Cerebellar cortex (tissue), 1 donor: ENCODE measurements at regions not wholly inside any gene's neighbourhood (a gene's known extent, or its start where the extent isn't known, plus 50 kb on each side); places are given as distances from the start of the nearest gene placed in this dataset.
"Not testable (repeated sequence)": the region's sequence is repeated elsewhere in the genome, so short reads cannot be mapped to it uniquely, and the experiment has no call there.

Experiments
- DNase-seq: peaks from one replicate; pipeline ENCODE4 v3.0.0-alpha.2; 2015; ENCODE audit warnings: low spot score

DNA sequence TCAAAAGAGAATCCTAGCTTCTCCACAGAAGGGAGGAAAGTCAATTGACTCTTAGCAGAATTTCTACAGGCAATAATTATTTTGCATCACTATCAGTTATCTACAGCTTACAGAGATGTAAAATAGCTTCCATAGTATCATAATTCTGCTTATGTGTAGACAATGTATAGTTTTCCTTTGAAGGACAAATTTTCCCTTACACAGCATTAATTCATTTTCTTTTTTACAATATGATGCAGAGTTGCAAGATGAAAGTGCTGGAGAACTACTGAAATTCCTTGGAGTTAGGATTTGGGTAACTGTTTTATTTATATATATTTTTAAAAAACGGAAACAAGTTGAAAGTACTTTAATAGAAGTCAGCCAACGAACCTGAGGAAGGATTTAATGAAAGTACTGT lies 111.0 kb upstream of the CPHXL start:
- no peak for DNase-seq

DNA sequence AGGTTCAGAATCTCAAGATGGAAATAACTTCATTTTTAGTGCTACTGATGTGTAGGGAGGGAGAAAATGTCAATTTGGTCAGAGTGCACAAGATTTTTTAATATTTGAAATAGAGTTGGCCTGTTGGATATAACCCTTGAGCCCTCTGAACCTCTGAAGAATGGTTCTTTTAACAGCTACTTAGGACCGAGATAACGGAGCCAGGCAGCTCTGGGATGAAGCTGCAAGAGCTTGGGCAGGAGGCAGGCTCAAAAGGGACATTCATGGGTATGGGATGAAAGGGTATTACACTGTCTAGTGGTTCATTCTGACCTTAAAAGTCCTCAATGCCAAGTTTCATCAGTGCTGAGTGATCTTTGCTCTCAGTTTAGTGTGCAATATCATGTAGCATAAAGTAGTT lies 111.4 kb upstream of the CPHXL start:
- no peak for DNase-seq

DNA sequence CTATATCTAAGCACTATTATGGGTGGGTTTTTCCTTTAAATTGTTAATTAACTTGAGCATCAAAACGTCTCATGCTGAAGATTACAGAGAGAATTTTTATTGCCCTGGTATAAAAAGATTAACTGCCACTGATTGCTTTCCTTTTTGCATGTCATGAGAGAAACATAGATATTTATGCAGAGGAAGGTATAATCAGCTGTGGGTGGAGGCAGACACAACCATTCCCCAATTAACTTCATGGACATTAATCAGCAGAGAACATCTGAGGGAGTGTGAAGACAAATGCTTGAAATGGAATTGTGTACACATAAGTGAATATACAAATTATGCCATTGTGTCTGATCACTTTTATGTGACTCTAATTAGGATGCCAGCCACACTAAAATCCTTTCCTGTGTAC lies 115.2 kb upstream of the CPHXL start:
- no peak for DNase-seq

DNA sequence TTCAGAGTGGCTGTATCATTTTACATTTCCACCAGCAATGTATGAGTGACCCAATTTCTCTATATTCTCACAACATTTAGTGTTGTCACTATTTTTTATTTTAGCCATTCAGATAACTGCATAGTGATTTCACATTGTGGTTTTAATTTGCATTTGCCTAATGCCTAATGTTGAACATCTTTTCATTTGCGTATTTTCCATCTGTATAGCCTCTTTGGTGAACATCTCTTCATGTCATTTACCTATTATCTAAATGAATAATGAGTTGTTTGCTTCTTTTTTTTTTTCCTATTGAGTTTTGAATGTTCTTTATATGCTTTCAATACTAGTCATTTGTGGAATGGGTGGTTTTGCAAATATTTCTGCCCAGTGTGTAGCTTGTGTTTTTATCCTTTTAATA lies 120.9 kb upstream of the CPHXL start:
- no peak for DNase-seq

DNA sequence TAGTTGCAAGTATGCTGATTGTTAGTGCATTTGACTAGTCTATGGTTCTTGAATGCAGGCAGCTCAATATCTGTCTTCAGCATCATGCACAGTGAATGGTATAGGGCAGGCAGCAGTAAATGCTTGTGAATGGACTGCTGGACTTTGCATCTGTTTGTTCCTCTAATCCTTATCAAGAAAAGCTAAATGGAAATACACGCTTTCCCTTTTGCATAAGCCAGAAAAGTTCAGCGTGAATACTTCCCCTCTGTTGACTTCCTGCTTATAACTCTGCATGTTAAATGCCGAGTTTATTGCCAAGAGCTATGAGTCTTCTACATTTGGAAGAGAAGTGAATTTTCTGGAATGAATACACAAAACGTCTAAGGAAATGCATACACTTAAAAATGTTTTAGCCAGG lies 127.9 kb upstream of the CPHXL start:
- no peak for DNase-seq

DNA sequence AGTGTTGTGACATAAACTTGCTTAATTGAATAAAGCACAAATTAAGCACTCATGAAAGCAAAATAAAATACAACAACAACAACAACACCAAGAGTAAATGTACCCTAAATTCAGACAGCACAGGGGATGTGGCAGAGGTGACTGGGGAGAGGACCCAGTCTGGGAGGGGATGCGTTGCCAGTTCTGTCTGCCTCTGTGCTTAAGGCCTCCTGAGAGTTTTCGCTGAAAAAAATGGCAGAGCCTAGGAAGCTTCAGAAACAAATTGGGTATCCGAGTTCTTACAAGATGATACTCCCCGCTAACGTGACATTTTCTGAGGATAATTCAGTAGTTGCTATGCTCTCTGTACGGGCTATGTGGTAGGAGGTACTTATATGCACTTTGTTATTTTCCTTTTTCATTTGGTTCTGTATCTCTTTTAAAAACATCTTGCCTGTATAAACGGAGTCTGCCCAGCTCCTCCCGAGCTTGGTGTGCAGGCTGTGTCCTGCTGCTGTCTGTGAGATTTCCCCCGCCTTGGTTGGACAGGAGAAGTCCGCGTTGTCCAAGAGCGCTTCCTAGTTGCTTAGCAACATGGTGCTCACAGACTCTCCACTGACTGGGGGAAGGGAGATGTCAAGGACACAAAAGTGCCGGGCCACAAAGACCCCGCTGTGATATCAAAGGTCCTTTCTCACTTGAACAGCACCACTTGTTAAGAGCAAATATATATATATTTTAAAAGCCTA lies 134.2 kb upstream of the CPHXL start:
- peak; percentile 77 for DNase-seq

DNA sequence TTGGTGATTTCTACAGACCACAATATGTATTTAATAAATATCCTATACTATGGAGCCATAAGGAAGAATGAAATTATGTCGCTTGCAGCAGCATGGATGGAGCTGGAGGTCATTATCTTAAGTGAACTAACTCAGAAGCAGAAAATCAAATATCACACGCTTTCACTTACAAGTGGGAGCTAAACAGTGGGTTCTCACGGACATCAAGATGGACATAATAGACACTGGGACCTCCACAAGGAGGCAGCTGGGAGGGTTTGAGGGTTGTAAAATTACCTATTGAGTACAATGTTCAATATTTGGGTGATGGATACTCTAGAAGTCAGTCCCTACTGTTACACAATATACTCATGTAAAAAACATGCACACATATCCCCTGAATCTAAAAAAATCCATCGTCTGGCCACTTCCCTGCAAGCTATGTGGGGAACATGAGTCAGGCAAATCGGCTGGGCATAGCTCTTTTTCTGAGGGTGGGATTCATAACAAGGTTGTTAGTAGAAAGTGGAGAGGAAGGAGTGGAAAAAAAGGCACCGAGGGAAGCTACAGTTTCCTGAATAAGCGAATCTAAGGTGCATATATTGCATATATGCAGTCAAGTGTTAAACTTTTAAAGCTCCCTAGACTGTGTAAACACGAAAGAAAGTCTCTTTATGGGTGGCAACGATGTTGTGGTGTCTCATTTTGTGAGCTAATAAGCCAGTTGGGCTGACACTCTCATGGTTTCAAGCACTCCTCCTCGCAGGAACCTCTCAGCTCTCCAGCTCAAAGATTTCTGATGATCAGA lies 135.2 kb upstream of the CPHXL start:
- no peak for DNase-seq

DNA sequence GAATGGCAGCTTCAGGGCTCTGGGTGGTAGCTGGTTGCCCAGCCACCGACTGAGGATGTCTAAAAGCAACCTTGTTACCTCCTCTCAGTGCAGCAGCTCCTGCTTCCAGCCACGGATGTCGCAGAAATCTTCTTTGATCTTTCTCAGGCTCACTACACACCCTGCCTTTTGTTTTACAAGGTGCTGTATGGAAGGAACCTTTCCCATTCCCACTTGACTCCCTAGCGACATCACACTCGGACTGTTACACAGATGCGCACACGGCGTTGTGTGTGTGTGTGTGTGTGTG lies 135.8 kb upstream of the CPHXL start:
- no peak for DNase-seq

DNA sequence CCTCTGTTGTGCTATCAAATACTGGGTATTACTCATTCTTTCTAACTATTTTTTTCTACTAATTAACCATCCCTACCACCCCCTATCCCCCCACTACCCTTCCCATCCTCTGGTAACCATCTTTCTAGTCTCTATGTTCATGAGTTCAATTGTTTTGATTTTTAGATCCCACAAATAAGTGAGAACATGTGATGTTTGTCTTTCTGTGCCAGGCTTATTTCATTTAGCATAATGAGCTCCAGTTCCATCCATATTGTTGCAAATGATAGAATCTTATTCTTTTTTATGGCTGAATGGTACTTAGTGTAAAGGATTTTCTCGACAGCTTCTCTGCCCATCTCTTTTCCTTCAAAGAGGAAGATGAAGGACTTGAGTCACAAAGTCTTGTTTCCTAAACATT lies 138.0 kb upstream of the CPHXL start:
- DNase-seq = no peak

DNA sequence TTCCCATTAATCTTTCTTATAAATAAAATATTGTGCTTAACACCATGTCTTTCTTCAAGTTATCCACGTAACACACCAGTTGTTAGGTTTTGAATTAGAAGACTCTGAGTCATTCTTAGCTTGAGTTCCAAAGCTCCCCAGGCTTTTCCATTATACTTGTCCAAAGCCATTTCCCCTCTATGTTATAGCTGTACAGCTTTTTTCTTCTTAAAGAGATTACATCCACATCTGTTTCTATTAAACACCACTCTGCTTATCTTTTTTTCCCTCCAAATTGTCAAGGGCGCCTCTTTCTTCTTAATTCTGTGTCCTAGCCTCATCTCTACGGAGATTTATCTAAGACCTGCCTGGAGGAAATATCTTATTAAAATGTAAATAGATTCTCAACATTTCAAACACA lies 139.4 kb upstream of the CPHXL start:
- DNase-seq = no peak

DNA sequence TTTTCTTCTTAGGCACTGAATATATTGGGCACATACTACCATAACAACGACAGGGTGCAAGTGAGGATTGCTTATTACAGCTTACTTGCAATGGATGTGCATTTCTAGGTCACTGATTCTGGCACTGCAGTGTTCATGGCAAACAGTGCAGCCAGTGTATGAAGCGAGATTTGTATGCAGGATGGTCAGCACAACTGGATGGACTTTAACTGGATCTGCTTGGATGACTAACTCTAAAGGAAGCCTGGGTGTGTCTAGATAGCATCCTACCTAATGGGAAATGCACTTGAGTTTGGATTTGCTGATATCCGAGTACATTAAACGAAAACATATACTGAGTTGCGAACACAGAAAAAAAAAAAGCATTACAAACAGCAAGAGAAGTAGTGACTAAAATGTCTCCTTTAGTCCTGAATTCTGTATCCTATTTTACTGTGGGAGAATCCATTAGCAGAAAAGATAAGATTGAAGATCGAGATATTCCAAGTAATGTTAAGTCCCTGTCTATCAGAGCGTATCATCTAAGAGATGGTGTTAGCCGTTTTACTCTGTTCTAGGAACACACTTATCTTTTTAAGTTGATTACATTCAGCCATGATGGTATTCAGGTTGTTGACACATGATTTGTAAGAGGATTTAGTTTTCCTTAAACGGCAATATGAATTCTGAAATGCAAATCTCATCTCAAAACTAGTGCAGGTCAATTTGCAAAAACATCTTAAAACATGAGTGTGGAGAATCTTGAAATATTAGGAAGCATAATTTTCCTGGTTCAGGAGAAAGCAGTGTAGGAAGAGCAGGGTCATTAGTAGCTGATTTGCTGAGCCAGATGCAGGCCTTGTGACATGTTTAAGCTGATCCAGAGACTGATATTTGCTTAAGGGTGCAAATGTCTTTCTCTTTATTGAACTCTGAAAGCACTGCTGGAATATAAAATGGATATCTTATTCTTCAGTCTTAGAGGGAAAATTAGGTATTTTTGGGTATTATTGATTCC lies 142.6 kb upstream of the CPHXL start:
- DNase-seq = no peak

DNA sequence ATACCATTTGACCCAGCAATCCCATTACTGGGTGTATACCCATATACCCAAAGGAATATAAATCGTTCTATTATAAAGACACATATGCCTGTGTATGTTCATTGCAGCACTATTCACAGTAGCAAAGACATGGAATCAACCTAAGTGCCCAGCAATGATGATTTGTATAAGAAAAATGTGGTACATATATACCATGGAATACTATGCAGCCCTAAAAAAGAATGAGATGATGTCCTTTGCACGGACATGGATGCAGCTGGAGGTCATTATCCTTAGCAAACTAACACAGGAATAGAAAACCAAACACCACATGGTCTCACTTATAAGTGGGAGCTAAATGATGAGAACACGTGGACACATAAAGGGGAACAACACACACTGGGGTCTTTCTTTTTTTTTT lies 155.0 kb upstream of the CPHXL start:
- not testable (repeated sequence) for DNase-seq

DNA sequence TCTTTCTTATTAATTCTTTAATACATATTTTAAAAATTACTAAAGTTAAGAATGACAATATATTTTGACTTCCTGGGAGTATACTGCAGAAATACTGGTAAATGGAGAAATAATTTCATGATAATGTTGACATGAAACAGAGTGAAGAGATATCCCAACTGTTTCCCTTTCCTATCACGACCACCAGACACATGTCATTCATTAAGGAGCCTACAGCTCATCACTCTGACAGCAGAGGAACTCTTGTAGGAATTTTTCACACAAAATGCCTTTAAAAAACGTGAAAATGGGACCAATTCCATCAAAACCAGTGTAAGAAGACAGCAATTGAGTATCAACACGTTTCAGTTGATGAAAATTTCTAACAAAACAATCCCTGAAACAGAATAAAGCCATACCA lies 172.9 kb upstream of the CPHXL start:
- no peak for DNase-seq

DNA sequence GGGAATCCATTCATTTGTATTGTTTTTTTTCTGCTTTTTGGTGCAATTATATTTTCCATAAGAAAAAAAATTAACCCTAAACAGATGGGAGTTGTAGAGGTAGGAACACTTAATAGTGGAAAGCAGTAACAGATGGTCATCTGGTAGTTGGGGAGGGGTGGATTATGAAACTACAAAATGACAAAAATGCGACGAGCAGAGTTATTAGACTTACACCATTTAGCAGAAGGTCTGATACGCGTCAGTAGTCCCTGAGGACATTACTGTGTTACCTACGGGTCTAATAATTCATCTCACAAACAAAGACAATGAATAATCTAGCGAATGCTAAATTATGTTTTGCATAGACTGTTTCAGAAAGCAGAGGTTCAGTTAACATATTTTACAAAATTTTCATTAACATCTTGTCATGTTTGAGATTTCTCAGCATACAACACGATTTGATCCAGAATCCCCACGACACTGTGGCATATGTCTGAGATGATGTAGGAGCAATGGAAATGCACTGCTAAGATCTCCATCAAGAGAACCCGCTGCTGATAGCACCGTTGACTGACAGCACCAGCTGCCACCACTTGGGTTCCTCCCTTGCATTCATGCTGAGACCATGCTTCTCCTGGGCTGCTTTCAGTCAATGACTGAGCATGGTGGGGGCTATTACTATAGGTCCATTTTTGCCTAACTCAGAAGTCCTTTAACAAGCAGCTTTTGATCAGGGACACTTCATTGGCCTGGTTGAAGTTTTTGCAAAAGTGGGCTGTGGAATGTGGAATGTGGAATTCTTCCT lies 182.2 kb upstream of the CPHXL start:
- DNase-seq = peak; percentile 81

DNA sequence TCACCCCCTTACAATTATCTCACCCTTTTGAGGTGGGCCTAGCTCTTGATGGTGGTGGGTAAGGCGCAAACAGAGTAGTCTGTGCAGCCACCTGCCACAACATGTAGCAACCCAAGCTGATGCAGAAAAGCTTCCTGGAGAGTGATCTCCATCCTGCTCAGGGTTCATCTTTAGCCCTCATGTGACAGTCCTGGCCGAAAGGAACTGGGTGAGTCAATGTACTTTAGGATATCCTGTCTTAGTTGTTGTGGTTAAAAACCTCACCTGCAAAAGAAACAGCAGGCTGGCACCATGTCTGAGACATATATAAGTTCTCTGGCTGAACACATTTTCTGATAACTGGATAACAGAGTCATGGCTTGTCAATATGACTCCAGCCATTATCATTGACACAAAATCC lies 183.5 kb upstream of the CPHXL start:
- no peak for DNase-seq

DNA sequence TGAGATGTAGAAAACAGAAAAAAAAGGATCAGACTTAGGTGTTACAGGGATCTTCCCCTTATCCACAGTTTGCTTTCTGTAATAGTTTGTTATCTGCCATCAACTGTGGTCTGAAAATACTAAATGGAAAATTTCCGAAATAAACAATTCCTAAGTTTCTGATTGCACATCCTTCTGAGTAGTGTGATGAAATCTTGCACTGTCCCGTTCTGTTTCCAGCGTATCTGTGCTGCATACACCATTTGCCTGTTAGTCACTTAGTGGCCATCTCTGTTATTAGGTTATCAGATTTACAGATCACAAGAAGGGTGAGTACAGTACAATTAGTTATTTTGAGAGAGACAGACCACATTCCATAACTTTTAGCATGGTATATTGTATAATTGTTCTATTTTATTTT lies 185.6 kb upstream of the CPHXL start:
- DNase-seq = no peak

DNA sequence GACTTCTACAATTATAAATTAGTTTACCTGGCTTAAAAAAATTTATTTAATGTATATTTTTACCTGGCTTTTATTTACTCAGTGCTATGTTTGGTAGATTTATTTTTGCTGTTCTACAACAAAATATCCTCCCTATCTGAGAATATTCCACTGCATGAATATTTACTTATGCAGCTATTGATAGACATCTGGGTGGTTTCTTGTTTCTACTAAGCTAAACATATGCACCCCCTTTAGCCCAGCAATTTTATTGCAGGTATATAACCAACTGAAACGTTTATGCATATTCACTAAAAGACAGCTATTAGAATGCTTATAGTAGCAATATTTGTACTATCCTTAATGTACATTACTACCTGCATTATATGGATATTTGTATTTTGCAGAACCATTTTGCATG lies 187.7 kb upstream of the CPHXL start:
- DNase-seq = no peak

DNA sequence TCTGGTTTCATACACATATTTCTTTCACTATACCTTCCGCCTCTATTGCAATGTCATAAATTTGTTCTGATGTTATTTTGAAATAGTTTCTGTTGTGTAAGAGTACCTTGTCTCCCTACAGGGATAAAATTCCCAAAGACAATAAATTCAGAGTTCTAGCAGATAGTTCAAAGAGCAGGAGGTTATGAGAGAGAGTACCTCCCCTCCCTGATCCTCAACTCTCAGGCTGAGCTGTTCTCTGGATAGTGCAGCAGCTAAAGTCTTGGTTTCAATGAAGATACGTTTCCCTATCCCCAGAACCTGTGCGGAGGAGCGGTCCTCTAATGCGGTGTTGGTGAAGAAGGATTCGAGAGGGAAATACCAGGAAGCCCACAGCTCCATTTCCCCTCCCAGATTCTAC lies 190.2 kb upstream of the CPHXL start:
- no peak for DNase-seq

DNA sequence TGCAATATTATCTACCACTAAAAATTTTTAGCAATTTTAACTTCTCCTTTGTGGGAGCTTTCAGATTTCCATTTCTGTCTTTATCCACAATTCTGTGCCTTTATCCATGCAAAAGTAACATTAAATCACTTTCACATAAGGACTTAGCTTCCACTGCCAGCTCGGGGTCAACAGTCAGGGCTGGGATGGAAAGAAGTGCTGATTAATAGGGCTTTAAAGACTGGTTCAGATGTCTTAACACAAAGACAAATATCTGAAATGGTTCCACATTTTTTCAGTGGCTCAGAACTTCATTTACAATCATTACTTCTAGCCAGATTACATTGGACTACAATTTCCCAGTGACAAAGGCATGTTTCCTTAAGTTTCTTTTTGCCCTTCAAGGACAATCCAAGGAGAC lies 191.8 kb upstream of the CPHXL start:
- DNase-seq = no peak

DNA sequence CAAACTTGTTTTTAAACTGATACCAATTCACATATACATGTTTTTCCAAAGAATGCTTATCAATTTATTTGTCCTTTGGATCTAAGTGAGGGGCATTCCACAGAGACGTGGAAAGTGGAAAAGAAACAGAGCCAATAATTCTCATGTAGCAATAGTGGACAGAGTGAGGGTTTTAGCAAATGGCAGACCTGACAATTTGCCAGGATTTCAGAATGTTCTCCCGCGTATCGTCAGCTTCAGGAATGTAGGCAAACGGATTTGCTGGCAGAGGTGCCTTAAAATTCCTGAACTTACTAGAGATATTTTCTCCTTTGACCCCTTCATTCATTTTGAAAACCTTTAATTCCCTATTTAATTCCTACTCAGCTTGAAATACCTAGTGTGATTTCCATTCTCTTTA lies 193.4 kb upstream of the CPHXL start:
- DNase-seq = peak; percentile 38

DNA sequence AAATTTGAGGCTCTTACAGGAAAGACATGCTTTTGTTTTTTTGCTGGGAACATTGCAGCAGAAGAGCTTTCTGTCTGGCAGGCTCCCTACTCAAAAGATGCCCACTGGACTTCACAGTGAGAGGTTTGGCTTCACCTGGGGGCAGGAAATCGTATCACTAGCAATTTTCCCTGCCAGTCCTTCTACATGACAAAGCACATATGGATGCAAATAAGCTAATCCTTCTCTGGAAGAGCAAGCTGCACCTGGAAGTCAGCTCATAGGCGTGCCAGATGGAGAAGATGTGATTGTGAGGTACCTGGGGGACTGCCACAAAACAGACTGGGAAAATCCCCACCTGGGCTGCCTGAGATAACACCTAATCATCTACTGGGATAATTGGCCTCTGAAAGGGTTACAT lies 195.0 kb upstream of the CPHXL start:
- peak; percentile 71 for DNase-seq

DNA sequence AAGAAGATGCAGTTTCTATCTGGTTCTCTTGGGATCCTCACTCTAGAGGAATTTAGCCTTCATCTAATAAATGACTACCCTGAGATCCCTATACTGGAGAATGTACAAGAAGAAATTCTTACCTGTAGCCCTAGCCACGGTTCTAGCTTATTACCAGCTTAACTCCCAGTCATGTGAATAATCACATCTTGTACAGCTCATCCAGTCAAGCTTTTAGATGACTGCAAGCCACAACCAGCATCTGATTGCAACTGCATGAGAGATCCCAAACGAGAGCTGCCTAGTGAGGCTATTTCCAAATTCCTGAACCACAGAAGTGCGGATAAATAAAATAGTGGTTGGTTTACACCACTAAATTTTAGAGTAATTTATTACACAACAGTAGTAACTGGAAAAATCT lies 196.0 kb upstream of the CPHXL start:
- no peak for DNase-seq
